ENCODE measurements at regions not wholly inside any gene's neighbourhood (a gene's known extent, or its start where the extent isn't known, plus 50 kb on each side); places are given as distances from the start of the nearest gene placed in this dataset.

- Mint-ChIP-seq H3K27ac (no peak overlapping the region), H3K9me3 (peaks cover 11% of the 10 kb centered on the region), H3K4me1 (no peaks in the 10 kb centered on the region), H3K27me3 (ENCODE audit: low read depth) (no peaks in the 10 kb centered on the region), H3K36me3 (peaks cover 3% of the 10 kb centered on the region), H3K4me3 (no peak overlapping the region)
- DNase-seq (ENCODE audit: low spot score in 2 of 2, unreplicated experiment in 2 of 2) = no peak
- TF ChIP-seq CTCF (IDR thresholded peaks at IDR 0.05; ENCODE audit: unreplicated experiment) = no peak
Observed at GRCh38 chr12:78628491-78629100, 236.0 kb upstream of the SYT1 start.

- no peak for DNase-seq (ENCODE audit: low spot score in 2 of 2, unreplicated experiment in 2 of 2)
- H3K9me3 Mint-ChIP-seq = peaks cover 4% of the 10 kb centered on the region
- no peaks in the 10 kb centered on the region for H3K27me3 Mint-ChIP-seq (ENCODE audit: low read depth)
- H3K4me1 Mint-ChIP-seq = no peaks in the 10 kb centered on the region
- no peaks in the 10 kb centered on the region for H3K36me3 Mint-ChIP-seq
- no peak overlapping the region for H3K4me3 Mint-ChIP-seq
- TF ChIP-seq CTCF (IDR thresholded peaks at IDR 0.05; ENCODE audit: unreplicated experiment) = no peak
- H3K27ac Mint-ChIP-seq = no peak overlapping the region
Observed at GRCh38 chr12:78636231-78636855, 228.2 kb upstream of the SYT1 start.

- TF ChIP-seq CTCF (IDR thresholded peaks at IDR 0.05; ENCODE audit: unreplicated experiment) = no peak
Observed at GRCh38 chr12:78641837-78642423, 222.6 kb upstream of the SYT1 start.

GRCh38 chr12:78645956-78646355 lies 218.6 kb upstream of the SYT1 start:
- Mint-ChIP-seq H3K4me1 (peaks cover 4% of the 10 kb centered on the region), H3K27ac (no peak overlapping the region), H3K36me3 (no peaks in the 10 kb centered on the region), H3K4me3 (no peak overlapping the region), H3K9me3 (peaks cover 14% of the 10 kb centered on the region), H3K27me3 (ENCODE audit: low read depth) (no peaks in the 10 kb centered on the region)
- TF ChIP-seq CTCF (IDR thresholded peaks at IDR 0.05; ENCODE audit: unreplicated experiment) = no peak
- DNase-seq (ENCODE audit: low spot score in 2 of 2, unreplicated experiment in 2 of 2) = no peak

More at GRCh38 chr12:78641837-78642423, 222.6 kb upstream of the SYT1 start:
- no peaks in the 10 kb centered on the region for H3K9me3 Mint-ChIP-seq
- H3K27ac Mint-ChIP-seq = no peak overlapping the region
- no peaks in the 10 kb centered on the region for H3K36me3 Mint-ChIP-seq
- peaks cover 4% of the 10 kb centered on the region for H3K4me1 Mint-ChIP-seq
- no peak overlapping the region for H3K4me3 Mint-ChIP-seq
- no peak for DNase-seq (ENCODE audit: low spot score in 2 of 2, unreplicated experiment in 2 of 2)
- no peaks in the 10 kb centered on the region for H3K27me3 Mint-ChIP-seq (ENCODE audit: low read depth)

GRCh38 chr12:78651755-78652154 lies 212.8 kb upstream of the SYT1 start:
- no peak for DNase-seq (ENCODE audit: low spot score in 2 of 2, unreplicated experiment in 2 of 2)
- Mint-ChIP-seq H3K27me3 (ENCODE audit: low read depth) (no peaks in the 10 kb centered on the region), H3K27ac (no peak overlapping the region), H3K4me1 (no peaks in the 10 kb centered on the region), H3K36me3 (no peaks in the 10 kb centered on the region), H3K9me3 (peaks cover 23% of the 10 kb centered on the region), H3K4me3 (no peak overlapping the region)
- no peak for TF ChIP-seq CTCF (IDR thresholded peaks at IDR 0.05; ENCODE audit: unreplicated experiment)
